Right lobe of liver (tissue), 6 donors: ENCODE measurements at regions not wholly inside any gene's neighbourhood (a gene's known extent, or its start where the extent isn't known, plus 50 kb on each side); places are given as distances from the start of the nearest gene placed in this dataset.
A peak's percentile ranks its signal among the peaks of the same experiment; 100 is the strongest.

ENCODE experiments used
- ATAC-seq, 4 donors: fragments of 200-7000 bp; cut with Tn5 transposase; one replicate each; pipeline ENCODE4 v1.9.1; 2020; ENCODE audit warnings: mild to moderate bottlenecking in 4 of 4, moderate library complexity in 4 of 4
- DNase-seq, 3 donors: peaks; one replicate each; pipeline ENCODE4 v3.0.0-alpha.2; 2020
- H3K27ac ChIP-seq, 3 donors: fragments of 200-600 bp; one replicate each; pipeline ENCODE4 v1.8.0; 2022
- H3K27me3 ChIP-seq, 2 donors: fragments of 200-600 bp; one replicate each; pipeline ENCODE4 v1.8.0; 2022
- H3K36me3 ChIP-seq, 4 donors: fragments of 200-600 bp; sonication (generic) in 1 of 4; one replicate each; pipeline versions ENCODE4 v1.5.1 to v1.8.0; 2017 to 2022; ENCODE audit warnings: control low read depth in 1 of 4
- H3K4me1 ChIP-seq, 4 donors: fragments of 200-600 bp; sonication (generic) in 1 of 4; one replicate each; pipeline versions ENCODE4 v1.5.1 to v1.8.0; 2017 to 2022; ENCODE audit warnings: control low read depth in 1 of 4
- H3K4me3 ChIP-seq, 3 donors: fragments of 200-600 bp; one replicate each; pipeline ENCODE4 v1.8.0; 2022
- H3K9me3 ChIP-seq, 4 donors: fragments of 200-600 bp; sonication (generic) in 1 of 4; one replicate each; pipeline versions ENCODE4 v1.5.1 to v1.8.0; 2017 to 2022; ENCODE audit warnings: control low read depth in 1 of 4
- CTCF ChIP-seq, 4 donors: fragments of 200-600 bp in 3 of 4; fragments of 450-650 bp in 1 of 4; IDR thresholded peaks; one replicate each; pipeline versions ENCODE4 v1.5.1 to v1.8.0; 2016 to 2022; ENCODE audit warnings: antibody characterized with exemption in 4 of 4, mild to moderate bottlenecking in 2 of 4
- POLR2A ChIP-seq: fragments of 450-650 bp; IDR thresholded peaks from one replicate; pipeline ENCODE4 v1.6.1; 2017; ENCODE audit warnings: antibody characterized with exemption, mild to moderate bottlenecking
- WGBS: methylation state at CpG from one replicate; pipeline ENCODE4 v1.1.6; 2018; ENCODE audit warnings: low coverage, low lambda C conversion rate; ENCODE audit not compliant: insufficient coverage; ENCODE audit errors: missing lambda C conversion rate; 5-methylcytosine and 5-hydroxymethylcytosine counted together
- intact Hi-C, 2 donors: fragments of 100-400 bp; cut with DNase I; formaldehyde crosslinking; loops; one replicate each; pipeline versions ENCODE4 v1.11.2 to v1.14.1; 2022
- donor health status: DM: no; HTN: yes; CAD: no.
- donor health status: DM: no; HTN: no; CAD: no.
- donor health status: DM: no; HTN: no; CAD: no.
- donor health status: DM: no; HTN: yes; CAD: no.
- donor health status: DM: no; HTN: yes; CAD: no.

- no peak overlapping the region for H3K4me3 ChIP-seq
- H3K27ac ChIP-seq, result no peak overlapping the region
- DNase-seq (no peak), ATAC-seq (no peak)
- H3K9me3 ChIP-seq, result no peaks in the 10 kb centered on the region
- WGBS, result 50% methylated on average over 7 of the region's 7 CpGs
- H3K4me1 ChIP-seq, result no peaks in the 10 kb centered on the region
- no peak for TF ChIP-seq CTCF (IDR thresholded peaks at IDR 0.05)
- no peak for TF ChIP-seq POLR2A
- intact Hi-C loops, result loop anchor here in 1 of 2 donors (10.0 kb wide), 1 partner anchor 294 kb away; no protein-coding TSS in a partner anchor
- H3K36me3 ChIP-seq, result no peaks in the 10 kb centered on the region
- no peaks in the 10 kb centered on the region for H3K27me3 ChIP-seq
Observed at GRCh38 chr16:63038397-63039106, 1002.3 kb upstream of the CDH8 start.

- no peak overlapping the region for H3K4me3 ChIP-seq
- H3K36me3 ChIP-seq, result no peaks in the 10 kb centered on the region
- DNase-seq, result no peak
- H3K27me3 ChIP-seq, result no peaks in the 10 kb centered on the region
- no peak for TF ChIP-seq CTCF (IDR thresholded peaks at IDR 0.05)
- TF ChIP-seq POLR2A, result no peak
- H3K4me1 ChIP-seq, result no peaks in the 10 kb centered on the region
- ATAC-seq, result no peak
- no peak overlapping the region for H3K27ac ChIP-seq
- H3K9me3 ChIP-seq, result no peaks in the 10 kb centered on the region
- intact Hi-C loops, result loop anchor here in 1 of 2 donors (10.0 kb wide), 1 partner anchor 293 kb away; no protein-coding TSS in a partner anchor
- 14% methylated on average over 1 of the region's 1 CpG for WGBS
Observed at GRCh38 chr16:63037761-63038396, 1001.6 kb upstream of the CDH8 start.

GRCh38 chr16:63018581-63019223, 982.5 kb upstream of the CDH8 start:
- H3K9me3 ChIP-seq, result no peaks in the 10 kb centered on the region
- H3K4me1 ChIP-seq, result peaks cover 0 to 9% (median 0%) of the 10 kb centered on the region in 4 donors
- TF ChIP-seq CTCF (IDR thresholded peaks at IDR 0.05), result no peak
- TF ChIP-seq POLR2A, result no peak
- no peaks in the 10 kb centered on the region for H3K36me3 ChIP-seq
- intact Hi-C loops, result no loop called here
- ATAC-seq (peak; percentile 80 to 99 (median 90)), DNase-seq (no peak)
- no peak overlapping the region for H3K27ac ChIP-seq
- no peak overlapping the region for H3K4me3 ChIP-seq
- no peaks in the 10 kb centered on the region for H3K27me3 ChIP-seq
- WGBS, result 38% methylated on average over 7 of the region's 7 CpGs

GRCh38 chr16:63008688-63009087, 972.5 kb upstream of the CDH8 start:
- no peaks in the 10 kb centered on the region for H3K27me3 ChIP-seq
- H3K4me3 ChIP-seq, result no peak overlapping the region
- no peaks in the 10 kb centered on the region for H3K4me1 ChIP-seq
- H3K27ac ChIP-seq, result no peak overlapping the region
- no peak for DNase-seq
- ATAC-seq, result no peak
- H3K9me3 ChIP-seq, result no peaks in the 10 kb centered on the region
- H3K36me3 ChIP-seq, result no peaks in the 10 kb centered on the region
- TF ChIP-seq POLR2A (no peak), CTCF (IDR thresholded peaks at IDR 0.05) (no peak)
- intact Hi-C loops, result loop anchor here in 1 of 2 donors (10.0 kb wide), 1 partner anchor 64 kb away; no protein-coding TSS in a partner anchor
